ENCODE measurements at regions not wholly inside any gene's neighbourhood (a gene's known extent, or its start where the extent isn't known, plus 50 kb on each side); places are given as distances from the start of the nearest gene placed in this dataset.

- no peak for TF ChIP-seq EZH2 (IDR thresholded peaks at IDR 0.05; ENCODE audit: insufficient read depth, low read length)
- no peak for TF ChIP-seq CTCF (IDR thresholded peaks at IDR 0.05; ENCODE audit: insufficient read depth, low read depth, low read length)
Measured at GRCh38 chr12:91394903-91395302, 212.3 kb upstream of the DCN start.
